HG02938 (cell line): ENCODE measurements at regions not wholly inside any gene's neighbourhood (a gene's known extent, or its start where the extent isn't known, plus 50 kb on each side); places are given as distances from the start of the nearest gene placed in this dataset.
"Not testable (repeated sequence)": the region's sequence is repeated elsewhere in the genome, so short reads cannot be mapped to it uniquely, and the experiment has no call there.

Source experiments
- ATAC-seq: cut with Tn5 transposase; IDR thresholded peaks from one replicate; pipeline ENCODE4 v1.9.1; 2021; ENCODE audit warnings: mild to moderate bottlenecking, moderate library complexity; ENCODE audit not compliant: unreplicated experiment

GRCh38 chr9:42656789-42657188 is 473.3 kb downstream of the SPATA31A6 start:
- ATAC-seq = not testable (repeated sequence)

GRCh38 chr9:42657496-42657895 is 474.0 kb downstream of the SPATA31A6 start:
- not testable (repeated sequence) for ATAC-seq

GRCh38 chr9:42697146-42697545 is 513.7 kb downstream of the SPATA31A6 start:
- not testable (repeated sequence) for ATAC-seq

DNA sequence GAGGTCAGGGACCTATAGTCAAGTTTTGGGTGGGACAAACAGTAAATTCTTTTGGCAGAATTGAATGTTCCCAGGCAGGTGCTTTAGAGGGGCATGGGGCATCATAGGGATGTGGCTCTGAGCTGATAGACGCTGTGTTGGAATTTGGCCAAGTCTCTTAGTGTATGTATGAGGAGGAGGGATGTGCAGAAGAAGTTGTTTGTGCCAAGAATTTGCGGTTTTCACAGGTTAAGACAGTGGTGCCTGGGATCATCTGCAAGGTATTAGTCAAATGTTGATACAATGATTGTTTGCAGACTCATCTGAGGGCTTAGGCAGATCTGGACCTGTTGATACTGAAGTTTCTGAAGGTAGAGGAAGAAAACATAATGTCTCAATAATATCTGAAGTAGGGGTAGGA is 519.4 kb downstream of the SPATA31A6 start:
- not testable (repeated sequence) for ATAC-seq

DNA sequence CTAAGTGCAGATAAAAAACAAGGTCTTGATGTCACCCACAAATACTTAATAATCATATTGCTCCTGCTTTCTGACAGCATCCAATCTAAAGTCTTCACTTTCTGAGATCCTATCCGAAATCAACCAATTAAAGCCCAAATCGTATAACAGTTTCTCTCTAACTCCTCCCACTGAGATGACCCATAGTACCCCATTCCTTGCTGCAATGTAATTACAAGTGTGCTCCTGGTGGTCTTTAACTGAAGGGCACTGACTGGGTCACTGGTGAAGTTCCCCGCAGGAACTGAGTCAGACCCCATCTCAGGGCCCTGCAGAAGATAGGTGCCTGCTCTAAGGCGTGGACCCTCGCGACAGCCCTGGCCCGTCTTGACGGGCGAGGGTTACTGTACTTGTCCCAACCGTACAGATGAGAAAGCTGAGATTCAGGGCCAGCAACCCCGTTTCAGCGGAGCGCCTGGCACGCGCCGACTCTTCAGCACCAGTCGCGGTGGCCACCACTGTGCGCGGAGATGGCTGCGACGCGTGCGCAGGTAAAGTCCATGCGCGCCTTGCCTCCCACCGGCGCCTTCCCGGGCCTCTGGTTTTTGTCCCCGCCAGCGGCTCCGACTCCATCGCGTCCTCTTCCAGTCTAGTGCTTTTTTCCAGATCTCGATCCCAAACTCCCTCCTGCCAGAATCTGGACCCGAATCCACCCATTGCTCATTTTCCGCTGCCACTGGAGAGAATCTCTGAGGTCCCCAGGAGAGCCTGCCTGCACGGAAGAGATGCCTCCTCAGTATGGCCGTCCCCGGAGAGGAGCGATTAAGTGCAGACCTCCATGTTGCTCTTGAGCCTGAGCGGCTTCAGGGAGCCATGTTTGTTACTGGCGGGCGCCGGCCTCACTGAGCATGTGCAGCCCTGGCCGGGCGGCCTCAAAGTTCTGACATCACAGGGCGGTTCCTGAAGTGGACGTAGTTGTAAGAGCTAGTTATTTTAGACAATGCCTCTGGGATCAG is 541.7 kb downstream of the SPATA31A6 start:
- ATAC-seq = not testable (repeated sequence)

- ATAC-seq = peak; percentile 76
These were observed 559.8 kb downstream of the SPATA31A6 start for GRCh38 chr9:42743030-42743814.

DNA sequence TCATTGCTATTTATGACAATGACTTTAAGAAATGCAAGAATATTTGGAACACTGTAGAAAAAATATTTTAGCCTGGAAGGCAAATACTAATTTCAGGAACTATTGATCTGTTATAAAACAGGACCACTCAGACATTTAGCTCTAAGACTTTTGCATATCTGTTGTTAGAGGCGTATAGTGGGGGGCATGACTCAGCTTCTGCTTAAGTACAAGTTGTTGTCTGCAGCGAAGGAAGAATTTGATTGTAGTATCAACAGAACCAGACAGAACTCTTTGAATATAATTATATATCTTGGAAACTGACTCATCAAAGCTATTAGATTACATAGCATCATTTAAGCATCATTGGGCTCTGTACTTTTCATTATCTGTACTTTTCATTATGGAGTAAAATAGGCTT is 573.8 kb downstream of the SPATA31A6 start:
- not testable (repeated sequence) for ATAC-seq

DNA sequence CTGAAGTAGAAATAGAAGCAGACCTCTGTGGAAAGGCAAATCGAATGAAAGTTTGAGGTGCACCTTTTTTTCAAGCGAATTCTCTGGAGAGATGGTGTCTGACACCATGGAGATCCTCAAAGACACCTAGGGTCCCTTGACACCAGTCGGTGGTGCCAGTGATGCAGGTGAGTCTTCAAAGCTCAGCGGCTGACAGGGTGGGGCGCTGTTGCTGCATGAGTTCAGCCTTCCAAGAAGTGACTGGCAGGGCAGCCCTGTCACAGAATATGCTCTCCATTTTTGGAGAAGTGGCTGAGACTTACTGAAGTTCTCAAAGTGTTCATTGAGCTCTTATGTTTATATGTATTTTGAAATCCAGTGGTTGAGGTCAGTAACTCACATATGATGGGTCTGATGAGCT is 575.9 kb downstream of the SPATA31A6 start:
- not testable (repeated sequence) for ATAC-seq

- not testable (repeated sequence) for ATAC-seq
These were observed 598.7 kb downstream of the SPATA31A6 start for GRCh38 chr9:42782201-42782600.

- ATAC-seq = not testable (repeated sequence)
These were observed 609.3 kb downstream of the SPATA31A6 start for GRCh38 chr9:42792725-42793124.

GRCh38 chr9:42798571-42798970 is 615.1 kb downstream of the SPATA31A6 start:
- peak; percentile 71 for ATAC-seq

DNA sequence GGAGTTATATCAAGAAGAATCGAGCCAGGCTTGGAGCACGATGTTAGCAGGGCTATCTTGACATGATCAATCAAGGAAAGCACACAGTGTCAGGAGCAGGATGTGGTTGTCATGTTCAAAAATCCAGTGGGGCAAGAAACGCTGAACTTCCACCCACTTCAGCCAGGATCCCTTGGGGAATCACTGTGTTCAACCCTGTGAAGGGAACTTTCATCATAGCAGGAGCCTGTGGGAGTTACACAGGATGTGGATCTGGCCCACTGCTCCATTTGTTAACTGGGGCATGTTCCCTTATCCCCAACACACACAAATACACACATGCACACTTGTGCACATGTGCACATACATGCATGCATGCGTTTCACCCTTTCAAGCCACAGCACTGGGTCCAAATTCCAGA is 619.3 kb downstream of the SPATA31A6 start:
- ATAC-seq = not testable (repeated sequence)

DNA sequence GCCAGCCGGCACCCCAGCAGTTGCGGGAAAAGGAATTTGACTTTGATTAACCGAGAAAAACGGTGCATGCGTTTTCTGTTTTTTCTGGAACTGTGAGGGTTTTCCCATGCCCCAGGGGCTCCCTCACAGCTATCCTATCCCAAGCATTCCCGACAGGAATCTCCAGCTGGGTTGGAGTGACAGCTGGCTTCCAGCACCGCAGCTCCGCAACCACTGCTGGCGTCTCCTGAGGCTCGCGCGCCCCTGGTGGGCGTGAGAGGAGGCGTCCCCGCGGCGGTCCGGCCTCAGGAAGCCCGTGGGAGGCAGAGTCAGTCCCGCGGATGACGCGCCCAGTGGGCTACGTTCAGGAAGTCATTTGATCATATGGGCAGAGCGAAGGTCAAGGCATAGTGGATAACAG is 623.2 kb downstream of the SPATA31A6 start:
- ATAC-seq = not testable (repeated sequence)

DNA sequence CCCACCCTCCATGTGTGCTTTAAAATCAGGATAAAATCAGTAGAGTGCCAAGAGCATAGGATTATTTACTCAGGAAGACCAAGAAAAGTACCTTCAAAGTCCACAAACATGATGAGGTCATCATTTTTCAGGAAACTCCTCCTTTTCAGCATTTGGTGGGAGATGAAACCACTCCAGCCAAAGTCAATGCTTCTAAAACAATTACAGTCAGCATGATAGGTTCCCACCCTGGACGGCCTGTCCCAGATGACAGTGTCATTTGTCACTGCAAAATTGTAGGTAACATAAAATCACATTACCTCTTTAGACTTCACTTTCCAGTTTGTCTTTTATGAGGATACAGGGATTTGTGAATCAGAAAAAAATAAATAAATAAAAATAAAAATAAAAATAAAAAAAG is 638.0 kb downstream of the SPATA31A6 start:
- not testable (repeated sequence) for ATAC-seq

- not testable (repeated sequence) for ATAC-seq
These were observed 664.7 kb downstream of the SPATA31A6 start for GRCh38 chr9:42848156-42848555.

DNA sequence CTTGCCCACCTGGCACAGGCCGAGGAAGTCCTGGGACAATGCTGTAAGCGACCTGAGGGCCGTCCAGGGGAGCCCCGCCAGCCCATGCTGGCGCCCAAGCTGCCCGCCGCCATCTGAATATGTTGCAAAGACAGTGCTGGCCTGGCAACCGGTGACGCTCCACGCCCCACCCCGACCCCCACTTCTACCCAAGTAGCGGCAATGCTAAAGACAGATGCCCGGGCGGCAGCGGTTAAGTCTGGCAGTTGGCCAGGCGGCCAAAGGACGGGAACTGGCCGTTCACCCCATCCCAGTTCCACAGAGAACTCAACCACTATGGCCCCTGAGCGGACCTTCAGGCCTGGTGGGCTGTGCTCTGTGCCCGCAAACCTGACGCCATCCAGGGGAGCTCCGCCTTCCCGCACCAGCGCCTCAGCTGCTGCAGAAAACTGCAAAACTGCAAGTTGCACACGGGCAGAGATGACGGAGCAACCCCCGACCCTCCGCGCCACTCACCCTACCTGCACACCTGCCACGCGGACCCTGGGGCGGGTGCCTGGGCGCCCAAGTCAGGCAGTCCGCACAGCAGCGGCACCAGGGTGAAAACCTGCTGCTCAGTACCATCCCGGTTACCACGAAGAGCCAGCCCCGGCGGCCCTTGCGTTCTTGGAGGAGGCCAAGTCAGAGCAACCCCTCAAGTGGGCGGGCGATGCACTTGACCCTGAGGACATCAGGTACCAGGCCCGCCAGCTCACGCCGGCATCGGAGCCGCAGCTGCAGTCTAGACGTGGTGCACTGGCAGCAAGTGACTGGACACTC is 667.6 kb downstream of the SPATA31A6 start:
- ATAC-seq = not testable (repeated sequence)

DNA sequence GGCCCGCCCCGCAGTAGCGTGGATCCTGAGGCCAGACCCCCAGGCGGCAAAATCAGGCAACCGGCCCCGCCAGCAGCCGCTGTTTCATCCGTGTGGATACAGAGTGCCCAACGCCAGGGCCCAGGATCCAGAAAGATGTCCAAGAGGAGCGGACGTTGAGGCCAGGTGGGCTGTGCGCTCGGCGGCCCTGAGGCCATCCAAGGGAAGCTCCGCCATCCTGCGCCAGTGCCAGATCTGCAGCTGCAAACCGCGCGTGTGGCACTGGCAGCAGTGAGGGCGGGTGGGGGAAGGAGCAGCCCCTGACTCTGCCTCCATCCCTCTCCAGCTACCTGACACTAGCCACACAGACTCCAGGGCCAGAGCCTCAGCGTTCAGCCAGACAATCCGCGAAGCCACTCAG is 668.2 kb downstream of the SPATA31A6 start:
- not testable (repeated sequence) for ATAC-seq

DNA sequence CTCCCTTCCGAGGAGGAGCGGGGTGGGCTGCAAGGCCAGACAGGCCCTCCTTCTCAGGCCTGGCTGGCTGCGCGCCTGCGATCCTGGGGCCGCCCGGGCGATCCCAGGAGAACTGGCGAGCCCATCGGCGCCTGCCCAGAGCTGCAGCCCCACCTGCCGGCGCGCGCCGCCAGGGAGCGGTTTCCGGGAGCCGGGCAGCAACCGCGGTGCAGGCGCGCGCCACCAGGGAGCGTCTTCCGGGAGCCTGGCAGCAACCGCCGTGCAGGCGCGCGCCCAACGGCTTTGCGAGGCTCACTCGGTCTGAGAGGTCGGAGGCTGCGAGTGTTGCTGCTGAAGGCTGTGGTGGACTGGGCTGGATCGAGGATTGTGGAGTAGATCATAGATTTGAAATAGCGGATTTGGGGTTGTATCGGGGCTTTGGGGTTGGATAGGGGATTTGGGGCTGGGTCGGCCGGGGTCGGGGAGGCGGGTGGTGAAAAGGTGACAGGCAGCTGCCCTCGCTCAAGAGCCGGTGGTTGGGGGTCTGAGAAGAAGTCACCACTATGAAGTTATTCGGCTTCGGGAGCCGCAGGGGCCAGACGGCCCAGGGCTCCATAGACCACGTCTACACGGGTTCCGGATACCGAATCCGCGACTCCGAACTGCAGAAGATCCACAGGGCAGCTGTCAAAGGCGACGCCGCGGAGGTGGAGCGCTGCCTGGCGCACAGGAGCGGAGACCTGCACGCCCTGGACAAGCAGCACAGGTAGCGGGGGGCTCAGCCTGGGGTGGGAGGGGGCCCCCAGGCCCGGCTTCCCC is 668.9 kb downstream of the SPATA31A6 start:
- not testable (repeated sequence) for ATAC-seq

- ATAC-seq = not testable (repeated sequence)
These were observed 676.7 kb downstream of the SPATA31A6 start for GRCh38 chr9:42860133-42860532.

DNA sequence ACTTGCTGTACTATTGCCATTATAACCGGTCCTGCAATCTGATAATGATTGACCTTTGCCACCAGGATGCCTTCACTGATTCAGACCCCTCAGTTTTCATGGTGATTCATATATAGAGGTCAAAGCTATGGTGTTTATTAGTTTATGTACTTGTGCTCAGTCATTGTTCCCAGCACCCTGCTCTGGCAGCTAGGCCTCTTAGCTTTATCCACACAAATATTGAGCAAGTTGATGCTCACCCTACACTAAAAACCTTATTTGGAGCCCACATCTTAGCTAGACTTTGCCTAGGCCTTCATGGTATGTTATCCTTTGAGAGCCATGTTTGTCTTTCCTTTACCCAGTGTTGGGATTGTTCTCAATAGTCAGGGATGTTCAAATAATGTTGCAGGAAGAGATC is 679.0 kb downstream of the SPATA31A6 start:
- not testable (repeated sequence) for ATAC-seq
